HG03575 (cell line): ENCODE measurements at regions not wholly inside any gene's neighbourhood (a gene's known extent, or its start where the extent isn't known, plus 50 kb on each side); places are given as distances from the start of the nearest gene placed in this dataset.

ENCODE experiments used
- ATAC-seq: cut with Tn5 transposase; IDR thresholded peaks from one replicate; pipeline ENCODE4 v1.9.1; 2021; ENCODE audit not compliant: unreplicated experiment, insufficient number of reproducible peaks, low FRiP score; ENCODE audit errors: extremely low read depth

GRCh38 chr2:151002959-151003600 is 258.6 kb downstream of the RBM43 start:
- no peak for ATAC-seq

DNA sequence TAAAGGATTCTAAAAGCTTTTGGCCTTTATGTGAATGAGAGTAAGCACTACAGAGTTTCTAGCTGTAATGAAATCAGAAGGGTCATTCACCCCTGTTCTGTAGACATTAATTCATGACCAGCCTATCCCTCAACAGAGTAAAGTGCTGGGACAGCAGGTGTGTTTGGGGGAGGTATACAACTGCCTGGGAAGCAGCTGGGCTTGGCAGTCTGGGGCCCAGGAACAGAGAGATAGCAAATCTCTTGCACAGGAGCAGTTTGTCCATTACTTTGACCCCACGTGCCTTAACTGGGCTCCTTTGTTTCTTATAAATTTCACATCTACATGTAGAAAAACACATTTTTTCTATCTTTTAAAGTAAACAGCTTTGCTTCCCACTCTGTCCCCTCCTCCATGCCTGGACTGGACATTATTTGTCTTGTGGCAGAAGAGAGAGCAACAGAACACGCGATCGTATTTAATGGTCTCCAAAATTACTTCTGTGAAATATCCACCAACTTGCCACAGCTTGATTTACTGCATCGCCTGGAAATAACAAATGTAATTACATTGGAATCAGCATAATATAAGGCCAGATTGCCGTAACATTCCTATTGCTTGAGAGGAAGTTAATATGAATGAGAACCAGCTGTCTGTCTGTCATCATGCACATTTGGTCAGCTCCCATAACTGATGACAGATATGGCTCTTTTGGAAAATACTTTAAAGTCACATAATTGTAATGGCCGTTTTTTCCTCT is 263.8 kb downstream of the RBM43 start:
- ATAC-seq = no peak

DNA sequence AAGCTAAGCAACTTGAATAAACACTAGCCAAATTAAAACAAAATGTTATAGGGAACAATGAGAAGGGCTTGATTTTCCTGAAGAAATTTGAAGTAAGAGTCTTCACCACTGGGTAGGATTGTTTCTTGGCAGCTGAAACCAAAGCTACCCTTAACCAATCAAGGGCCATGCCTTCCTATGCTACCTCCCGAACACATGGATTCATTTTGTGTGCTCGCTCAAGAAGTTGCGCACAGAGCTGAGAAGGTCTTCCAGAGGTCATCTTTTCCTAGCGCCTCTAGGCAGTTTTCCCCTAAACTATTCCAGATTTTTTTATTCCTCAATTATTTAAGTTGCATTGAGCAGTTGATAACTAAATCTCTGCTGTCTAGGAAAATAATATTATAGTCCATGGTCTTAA is 264.6 kb downstream of the RBM43 start:
- no peak for ATAC-seq

GRCh38 chr2:150994076-150994475 is 267.6 kb downstream of the RBM43 start:
- no peak for ATAC-seq

DNA sequence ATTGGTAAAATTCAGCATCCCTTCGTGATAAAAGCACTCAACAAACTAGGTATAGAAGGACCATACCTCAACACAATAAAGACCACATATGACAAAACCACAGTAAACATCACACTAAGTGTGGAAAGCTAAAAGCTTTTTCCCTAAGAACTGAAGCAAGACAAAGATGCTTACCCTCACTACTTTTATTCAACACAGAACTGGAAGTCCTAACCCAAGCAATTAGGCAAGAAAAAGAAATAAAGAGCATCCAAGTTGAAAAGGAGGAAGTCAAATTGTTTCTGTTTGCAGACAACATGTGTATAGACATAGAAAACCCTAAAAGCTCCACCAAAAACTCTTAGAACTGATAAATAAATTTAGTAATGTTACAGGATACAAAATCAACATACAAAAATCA is 271.7 kb downstream of the RBM43 start:
- ATAC-seq = no peak

DNA sequence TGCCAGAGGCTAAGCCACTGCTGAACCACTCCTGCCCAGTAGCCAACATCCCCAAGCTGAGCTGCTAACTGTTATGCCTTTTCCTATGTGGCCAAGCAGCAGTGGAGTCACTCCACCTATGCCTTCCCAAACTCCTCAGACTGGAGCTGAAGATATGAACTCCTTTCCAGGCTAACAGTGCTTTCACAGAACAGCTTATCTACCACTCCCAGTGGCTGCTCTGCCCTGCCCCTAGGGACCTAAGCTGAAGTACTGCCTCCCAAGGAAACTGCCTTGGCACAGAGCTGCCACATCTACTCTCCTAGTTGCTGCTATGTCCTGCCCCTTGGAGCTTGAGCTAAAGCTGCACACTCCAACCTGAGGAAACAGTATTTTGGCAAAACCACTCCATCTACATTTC is 275.9 kb downstream of the RBM43 start:
- no peak for ATAC-seq

DNA sequence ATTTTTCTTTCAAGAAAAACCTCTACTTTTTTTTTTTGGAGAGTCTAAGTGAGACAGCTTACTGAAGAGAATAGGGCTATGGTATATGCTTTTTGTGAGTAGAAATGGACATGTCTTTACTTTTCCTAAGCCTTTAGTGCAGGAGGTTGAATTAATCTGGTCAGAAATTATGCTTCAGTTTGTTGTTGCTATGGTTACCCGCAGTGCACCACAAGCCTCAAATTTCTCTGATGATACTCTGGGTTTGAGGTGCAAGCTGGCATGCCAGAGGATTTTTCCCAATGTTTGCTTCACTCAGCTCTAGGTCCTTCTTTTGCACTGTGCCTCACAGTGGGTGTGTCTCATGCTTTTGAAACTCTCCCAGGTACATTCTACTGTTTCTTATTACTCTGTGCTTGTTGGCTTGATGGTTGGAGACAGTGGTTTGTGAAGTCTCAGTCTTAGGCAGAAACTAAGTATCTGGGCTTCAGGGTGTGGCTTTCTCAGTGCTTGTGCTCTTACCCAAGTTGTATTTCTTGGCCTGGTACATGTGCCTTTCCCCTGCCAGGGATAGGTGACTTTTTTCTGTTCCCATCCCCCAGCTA is 278.3 kb downstream of the RBM43 start:
- ATAC-seq = no peak

GRCh38 chr2:150981826-150982225 is 279.8 kb downstream of the RBM43 start:
- no peak for ATAC-seq

GRCh38 chr2:150978053-150978452 is 283.6 kb downstream of the RBM43 start:
- ATAC-seq = no peak

DNA sequence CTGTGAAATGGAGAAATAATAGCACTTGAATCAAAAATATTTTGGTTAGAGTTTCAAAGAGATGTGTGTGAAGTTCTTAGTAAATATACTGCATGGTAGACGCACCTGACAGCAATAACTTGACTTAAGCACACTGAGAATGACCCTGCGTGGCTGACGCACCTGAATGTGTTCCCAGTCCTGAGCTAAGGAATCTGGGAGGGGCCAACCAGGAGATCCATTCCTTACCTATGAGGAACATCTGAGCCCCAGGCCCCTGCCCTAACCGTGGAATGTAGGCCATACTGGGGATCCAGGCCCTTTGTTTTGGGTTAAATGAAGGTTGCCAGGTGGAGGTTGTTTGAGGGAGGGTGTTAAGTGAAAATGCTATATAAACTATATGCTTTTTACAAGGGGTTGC is 284.4 kb downstream of the RBM43 start:
- no peak for ATAC-seq

GRCh38 chr2:150976604-150977003 is 285.1 kb downstream of the RBM43 start:
- ATAC-seq = no peak

DNA sequence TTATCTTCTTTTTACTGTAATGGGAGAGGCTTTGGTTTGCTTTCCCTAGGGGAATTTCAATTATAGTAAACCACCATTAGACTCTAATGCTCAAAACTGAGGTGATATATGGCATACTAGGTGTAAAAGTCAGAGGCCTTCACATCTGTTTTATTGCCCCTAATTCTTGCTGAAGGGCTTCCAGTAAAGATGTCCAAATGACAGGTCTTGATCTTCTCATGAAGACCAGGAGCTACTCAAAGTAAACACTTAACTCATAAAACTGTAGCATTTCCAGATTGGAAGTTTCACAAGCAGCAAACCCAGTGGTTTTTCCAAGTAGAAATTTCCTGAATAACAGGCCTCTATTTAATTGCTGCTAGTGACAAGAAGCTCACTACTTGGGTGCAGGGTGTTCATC is 286.8 kb downstream of the RBM43 start:
- ATAC-seq = no peak

DNA sequence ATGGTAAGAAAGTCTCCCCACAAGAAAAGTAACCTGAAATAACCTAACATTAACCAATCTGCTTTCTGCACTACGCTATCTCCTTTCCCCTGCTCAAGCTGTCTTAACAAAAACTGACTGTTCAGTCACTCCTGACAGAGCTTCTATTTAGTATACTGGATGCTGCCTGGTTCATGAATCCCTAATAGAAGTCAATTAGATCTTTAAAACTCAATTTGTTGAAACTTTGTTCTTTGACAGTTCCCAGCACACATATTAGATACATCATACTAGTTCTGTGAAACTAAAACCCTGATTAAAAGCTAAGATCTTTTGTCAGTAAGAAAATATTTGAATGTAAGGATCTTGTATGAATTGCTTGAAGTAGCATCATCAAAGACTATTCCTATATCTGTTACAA is 287.4 kb downstream of the RBM43 start:
- ATAC-seq = no peak

- ATAC-seq = no peak
Observed at GRCh38 chr2:150971910-150972309, 289.8 kb downstream of the RBM43 start.

GRCh38 chr2:150963336-150963735 is 298.3 kb downstream of the RBM43 start:
- no peak for ATAC-seq

DNA sequence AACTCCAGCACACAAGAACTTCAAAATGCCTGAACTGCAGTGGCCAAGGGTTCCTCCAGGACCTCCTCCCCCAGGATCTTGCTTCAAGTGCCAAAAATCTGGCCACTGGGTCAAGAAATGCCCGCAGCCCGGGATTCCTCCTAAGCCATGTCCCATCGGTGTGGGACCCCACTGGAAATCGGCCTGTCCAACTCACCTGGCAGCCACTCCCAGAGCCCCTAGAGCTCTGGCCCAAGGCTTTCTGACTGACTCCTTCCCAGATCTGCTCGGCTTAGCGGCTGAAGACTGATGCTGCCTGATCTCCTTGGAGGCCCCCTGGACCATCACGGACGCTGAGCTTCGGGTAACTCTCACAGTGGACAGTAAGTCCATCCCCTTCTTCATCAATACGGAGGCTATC is 306.4 kb downstream of the RBM43 start:
- no peak for ATAC-seq

- no peak for ATAC-seq
Observed at GRCh38 chr2:150946831-150947230, 314.8 kb downstream of the RBM43 start.

- ATAC-seq = no peak
Observed at GRCh38 chr2:150944315-150944714, 317.3 kb downstream of the RBM43 start.

- no peak for ATAC-seq
Observed at GRCh38 chr2:150939087-150939486, 322.6 kb downstream of the RBM43 start.

GRCh38 chr2:150938527-150938926 is 323.1 kb downstream of the RBM43 start:
- ATAC-seq = no peak
